Activated CD4-positive, alpha-beta T cell treated with anti-CD3 and anti-CD28 coated beads, Interleukin-2, amount 10 ng/mL, durations not matched to agents 24 days and 14 days (primary cell): ENCODE measurements at regions not wholly inside any gene's neighbourhood (a gene's known extent, or its start where the extent isn't known, plus 50 kb on each side); places are given as distances from the start of the nearest gene placed in this dataset.

ENCODE experiments used
- DNase-seq: peaks from one replicate; pipeline ENCODE4 v3.0.0; 2022
- H3K27ac Mint-ChIP-seq: one replicate; pipeline ENCODE4 v1.8.0; 2022; ENCODE audit warnings: mild to moderate bottlenecking, mixed read lengths
- H3K27me3 Mint-ChIP-seq: one replicate; pipeline ENCODE4 v1.8.0; 2022; ENCODE audit warnings: mixed read lengths
- H3K36me3 Mint-ChIP-seq: one replicate; pipeline ENCODE4 v1.8.0; 2022; ENCODE audit warnings: low read depth, mild to moderate bottlenecking, mixed read lengths
- H3K4me1 Mint-ChIP-seq: one replicate; pipeline ENCODE4 v1.8.0; 2021; ENCODE audit warnings: mixed read lengths
- H3K4me3 Mint-ChIP-seq: one replicate; pipeline ENCODE4 v1.8.0; 2022; ENCODE audit warnings: mild to moderate bottlenecking, moderate library complexity, mixed read lengths
- H3K9me3 Mint-ChIP-seq: one replicate; pipeline ENCODE4 v1.8.0; 2021; ENCODE audit warnings: mixed read lengths
- intact Hi-C: fragments of 100-400 bp; cut with micrococcal nuclease; formaldehyde crosslinking; loops from one replicate; pipeline ENCODE4 v1.15.1; 2023

- Mint-ChIP-seq H3K9me3 (peaks cover 12% of the 10 kb centered on the region), H3K27me3 (no peaks in the 10 kb centered on the region), H3K36me3 (no peaks in the 10 kb centered on the region), H3K27ac (no peak overlapping the region), H3K4me1 (no peaks in the 10 kb centered on the region), H3K4me3 (no peak overlapping the region)
- no peak for DNase-seq
- intact Hi-C loops = no loop called here
These were observed 665.2 kb downstream of the TOX3 start for GRCh38 chr16:51881731-51882130.

GRCh38 chr16:51880776-51881175 lies 666.2 kb downstream of the TOX3 start:
- intact Hi-C loops = no loop called here
- H3K4me3 Mint-ChIP-seq = no peak overlapping the region
- no peaks in the 10 kb centered on the region for H3K4me1 Mint-ChIP-seq
- H3K36me3 Mint-ChIP-seq = no peaks in the 10 kb centered on the region
- H3K9me3 Mint-ChIP-seq = peaks cover 12% of the 10 kb centered on the region
- H3K27ac Mint-ChIP-seq = no peak overlapping the region
- no peaks in the 10 kb centered on the region for H3K27me3 Mint-ChIP-seq
- no peak for DNase-seq

- intact Hi-C loops = no loop called here
- Mint-ChIP-seq H3K36me3 (no peaks in the 10 kb centered on the region), H3K4me1 (no peaks in the 10 kb centered on the region), H3K9me3 (peaks cover 5% of the 10 kb centered on the region), H3K27me3 (no peaks in the 10 kb centered on the region), H3K27ac (no peak overlapping the region), H3K4me3 (no peak overlapping the region)
- DNase-seq = no peak
These were observed 669.3 kb downstream of the TOX3 start for GRCh38 chr16:51877686-51878085.

- H3K4me1 Mint-ChIP-seq = no peaks in the 10 kb centered on the region
- no peak for DNase-seq
- intact Hi-C loops = no loop called here
- no peak overlapping the region for H3K4me3 Mint-ChIP-seq
- H3K27ac Mint-ChIP-seq = no peak overlapping the region
- peaks cover 4% of the 10 kb centered on the region for H3K9me3 Mint-ChIP-seq
- no peaks in the 10 kb centered on the region for H3K27me3 Mint-ChIP-seq
- no peaks in the 10 kb centered on the region for H3K36me3 Mint-ChIP-seq
These were observed 670.0 kb downstream of the TOX3 start for GRCh38 chr16:51876934-51877333.

GRCh38 chr16:51876601-51876875 lies 670.4 kb downstream of the TOX3 start:
- Mint-ChIP-seq H3K36me3 (no peaks in the 10 kb centered on the region), H3K4me1 (no peaks in the 10 kb centered on the region), H3K27me3 (no peaks in the 10 kb centered on the region), H3K4me3 (no peak overlapping the region), H3K9me3 (peaks cover 4% of the 10 kb centered on the region), H3K27ac (no peak overlapping the region)
- intact Hi-C loops = no loop called here
- DNase-seq = no peak

GRCh38 chr16:51875834-51876600 lies 670.9 kb downstream of the TOX3 start:
- Mint-ChIP-seq H3K4me3 (no peak overlapping the region), H3K4me1 (no peaks in the 10 kb centered on the region), H3K27me3 (no peaks in the 10 kb centered on the region), H3K27ac (no peak overlapping the region), H3K9me3 (peaks cover 4% of the 10 kb centered on the region), H3K36me3 (no peaks in the 10 kb centered on the region)
- intact Hi-C loops = no loop called here
- DNase-seq = no peak

- Mint-ChIP-seq H3K9me3 (no peaks in the 10 kb centered on the region), H3K4me1 (no peaks in the 10 kb centered on the region), H3K27me3 (no peaks in the 10 kb centered on the region), H3K36me3 (no peaks in the 10 kb centered on the region), H3K4me3 (no peak overlapping the region), H3K27ac (no peak overlapping the region)
- intact Hi-C loops = no loop called here
- DNase-seq = no peak
These were observed 674.4 kb downstream of the TOX3 start for GRCh38 chr16:51872524-51872923.

GRCh38 chr16:51870296-51870854 lies 676.6 kb downstream of the TOX3 start:
- Mint-ChIP-seq H3K4me1 (no peaks in the 10 kb centered on the region), H3K27me3 (no peaks in the 10 kb centered on the region), H3K4me3 (no peak overlapping the region), H3K9me3 (no peaks in the 10 kb centered on the region), H3K27ac (no peak overlapping the region), H3K36me3 (no peaks in the 10 kb centered on the region)
- no peak for DNase-seq
- intact Hi-C loops = no loop called here

- intact Hi-C loops = no loop called here
- no peak overlapping the region for H3K27ac Mint-ChIP-seq
- H3K4me1 Mint-ChIP-seq = no peaks in the 10 kb centered on the region
- H3K4me3 Mint-ChIP-seq = no peak overlapping the region
- no peaks in the 10 kb centered on the region for H3K27me3 Mint-ChIP-seq
- DNase-seq = no peak
- no peaks in the 10 kb centered on the region for H3K36me3 Mint-ChIP-seq
- H3K9me3 Mint-ChIP-seq = no peaks in the 10 kb centered on the region
These were observed 677.8 kb downstream of the TOX3 start for GRCh38 chr16:51869176-51869575.

- no peaks in the 10 kb centered on the region for H3K4me1 Mint-ChIP-seq
These were observed 678.3 kb downstream of the TOX3 start for GRCh38 chr16:51868631-51869030.

GRCh38 chr16:51867386-51868065 lies 679.4 kb downstream of the TOX3 start:
- no peaks in the 10 kb centered on the region for H3K9me3 Mint-ChIP-seq
- no peaks in the 10 kb centered on the region for H3K27me3 Mint-ChIP-seq
- DNase-seq = no peak
- no peaks in the 10 kb centered on the region for H3K4me1 Mint-ChIP-seq
- no peak overlapping the region for H3K27ac Mint-ChIP-seq
- H3K4me3 Mint-ChIP-seq = no peak overlapping the region
- intact Hi-C loops = no loop called here
- H3K36me3 Mint-ChIP-seq = no peaks in the 10 kb centered on the region

More at GRCh38 chr16:51868631-51869030, 678.3 kb downstream of the TOX3 start:
- DNase-seq = no peak
- Mint-ChIP-seq H3K4me3 (no peak overlapping the region), H3K27ac (no peak overlapping the region), H3K9me3 (no peaks in the 10 kb centered on the region), H3K36me3 (no peaks in the 10 kb centered on the region), H3K27me3 (no peaks in the 10 kb centered on the region)
- intact Hi-C loops = no loop called here

- no peak overlapping the region for H3K27ac Mint-ChIP-seq
- no peak overlapping the region for H3K4me3 Mint-ChIP-seq
These were observed 682.4 kb downstream of the TOX3 start for GRCh38 chr16:51864575-51864974.

GRCh38 chr16:51854401-51854951 lies 692.5 kb downstream of the TOX3 start:
- H3K27me3 Mint-ChIP-seq = no peaks in the 10 kb centered on the region
- intact Hi-C loops = no loop called here
- peaks cover 1% of the 10 kb centered on the region for H3K4me1 Mint-ChIP-seq
- no peak overlapping the region for H3K27ac Mint-ChIP-seq
- no peak overlapping the region for H3K4me3 Mint-ChIP-seq
- no peaks in the 10 kb centered on the region for H3K9me3 Mint-ChIP-seq
- DNase-seq = no peak
- no peaks in the 10 kb centered on the region for H3K36me3 Mint-ChIP-seq

More at GRCh38 chr16:51864575-51864974, 682.4 kb downstream of the TOX3 start:
- no peaks in the 10 kb centered on the region for H3K27me3 Mint-ChIP-seq
- DNase-seq = no peak
- H3K9me3 Mint-ChIP-seq = no peaks in the 10 kb centered on the region
- H3K36me3 Mint-ChIP-seq = no peaks in the 10 kb centered on the region
- no peaks in the 10 kb centered on the region for H3K4me1 Mint-ChIP-seq
- intact Hi-C loops = no loop called here

- Mint-ChIP-seq H3K4me3 (no peak overlapping the region), H3K27me3 (no peaks in the 10 kb centered on the region), H3K4me1 (peaks cover 1% of the 10 kb centered on the region), H3K9me3 (no peaks in the 10 kb centered on the region), H3K27ac (no peak overlapping the region), H3K36me3 (no peaks in the 10 kb centered on the region)
- DNase-seq = no peak
- intact Hi-C loops = no loop called here
These were observed 693.4 kb downstream of the TOX3 start for GRCh38 chr16:51853586-51853985.
